H9 (cell line): ENCODE measurements at regions not wholly inside any gene's neighbourhood (a gene's known extent, or its start where the extent isn't known, plus 50 kb on each side); places are given as distances from the start of the nearest gene placed in this dataset.

ENCODE experiments used
- DNase-seq: peaks from one replicate; pipeline ENCODE4 v3.0.0-alpha.2; 2017
- H2AFZ ChIP-seq: one replicate; pipeline ENCODE4 v1.6.1; 2013; ENCODE audit warnings: mild to moderate bottlenecking, low read length, control low read depth, moderate library complexity
- H2AK5ac ChIP-seq: 2 replicates; pipeline ENCODE4 v1.6.1; 2013; ENCODE audit warnings: low read length, control low read depth, mixed read lengths; ENCODE audit not compliant: insufficient read length
- H2BK120ac ChIP-seq: one replicate; pipeline ENCODE4 v1.6.1; 2013; ENCODE audit warnings: low read depth, mild to moderate bottlenecking, low read length, control low read depth, inconsistent platforms; ENCODE audit not compliant: poor library complexity, severe bottlenecking
- H2BK12ac ChIP-seq: 2 replicates; pipeline ENCODE4 v1.6.1; 2013; ENCODE audit warnings: low read length, control low read depth, mixed read lengths, low read depth; ENCODE audit not compliant: insufficient read length
- H2BK15ac ChIP-seq: 2 replicates; pipeline ENCODE4 v1.6.1; 2013; ENCODE audit warnings: low read depth, low read length, control low read depth
- H2BK20ac ChIP-seq: one replicate; pipeline ENCODE4 v1.6.1; 2013; ENCODE audit warnings: low read depth, mild to moderate bottlenecking, low read length, control low read depth, inconsistent platforms; ENCODE audit not compliant: poor library complexity, severe bottlenecking
- H2BK5ac ChIP-seq: 2 replicates; pipeline ENCODE4 v1.6.1; 2013; ENCODE audit warnings: low read length, control low read depth, mixed read lengths; ENCODE audit not compliant: insufficient read length
- H3K14ac ChIP-seq: 2 replicates; pipeline ENCODE4 v1.6.1; 2013; ENCODE audit warnings: low read length, control low read depth; ENCODE audit not compliant: insufficient read depth
- H3K18ac ChIP-seq: 2 replicates; pipeline ENCODE4 v1.6.1; 2013; ENCODE audit warnings: low read depth, mild to moderate bottlenecking, mixed read lengths, low read length, control low read depth; ENCODE audit not compliant: insufficient read length
- H3K23ac ChIP-seq: 2 replicates; pipeline ENCODE4 v1.6.1; 2013; ENCODE audit warnings: low read length, control low read depth, mixed read lengths, low read depth; ENCODE audit not compliant: insufficient read length
- H3K23me2 ChIP-seq: 2 replicates; pipeline ENCODE4 v1.6.1; 2013; ENCODE audit warnings: low read depth, mild to moderate bottlenecking, mixed read lengths, low read length, control low read depth; ENCODE audit not compliant: insufficient read length, poor library complexity, severe bottlenecking
- H3K27ac ChIP-seq: 2 replicates; pipeline ENCODE4 v1.5.1; 2013; ENCODE audit warnings: low read length, control low read depth, mixed read lengths, low read depth; ENCODE audit not compliant: insufficient read length
- H3K27me3 ChIP-seq: 2 replicates; pipeline ENCODE4 v1.6.1; 2013; ENCODE audit warnings: low read length, control low read depth, inconsistent platforms; ENCODE audit not compliant: insufficient read depth
- H3K4ac ChIP-seq: 2 replicates; pipeline ENCODE4 v1.6.1; 2013; ENCODE audit warnings: low read depth, mild to moderate bottlenecking, control low read depth, inconsistent platforms, low read length, moderate library complexity
- H3K4me1 ChIP-seq: 2 replicates; pipeline ENCODE4 v1.6.1; 2013; ENCODE audit warnings: low read length, control low read depth, inconsistent platforms; ENCODE audit not compliant: insufficient read depth
- H3K4me2 ChIP-seq: 2 replicates; pipeline ENCODE4 v1.6.1; 2013; ENCODE audit warnings: low read length, control low read depth, mixed read lengths; ENCODE audit not compliant: insufficient read length, insufficient read depth
- H3K56ac ChIP-seq: 2 replicates; pipeline ENCODE4 v1.6.1; 2013; ENCODE audit warnings: low read depth, mild to moderate bottlenecking, mixed read lengths, low read length, control low read depth; ENCODE audit not compliant: insufficient read length
- H3K79me1 ChIP-seq: 2 replicates; pipeline ENCODE4 v1.6.1; 2013; ENCODE audit warnings: low read depth, mild to moderate bottlenecking, moderate library complexity, low read length, control low read depth, inconsistent platforms; ENCODE audit not compliant: insufficient read depth, poor library complexity, severe bottlenecking
- H3K79me2 ChIP-seq: 2 replicates; pipeline ENCODE4 v1.6.1; 2013; ENCODE audit warnings: low read length, control low read depth, inconsistent platforms; ENCODE audit not compliant: insufficient read depth
- H3K9ac ChIP-seq: 2 replicates; pipeline ENCODE4 v1.6.1; 2013; ENCODE audit warnings: low read length, control low read depth, mixed read lengths; ENCODE audit not compliant: insufficient read length; ENCODE audit errors: extremely low read depth
- H3K9me3 ChIP-seq: one replicate; pipeline ENCODE4 v1.6.1; 2013; ENCODE audit warnings: low read depth, low read length, inconsistent platforms; ENCODE audit not compliant: control insufficient read depth
- H3T11ph ChIP-seq: one replicate; pipeline ENCODE4 v1.6.1; 2013; ENCODE audit warnings: mild to moderate bottlenecking, low read length, control low read depth, inconsistent platforms
- H4K20me1 ChIP-seq: one replicate; pipeline ENCODE4 v1.6.1; 2013; ENCODE audit not compliant: control insufficient read depth, insufficient read length, insufficient read depth
- H4K5ac ChIP-seq: 2 replicates; pipeline ENCODE4 v1.6.1; 2013; ENCODE audit warnings: low read depth, mild to moderate bottlenecking, mixed read lengths, low read length, control low read depth; ENCODE audit not compliant: insufficient read length
- H4K8ac ChIP-seq: replicated peaks from 2 replicates; pipeline ENCODE4 v1.6.1; 2013; ENCODE audit warnings: low read length, control low read depth, mixed read lengths, low read depth; ENCODE audit not compliant: insufficient read length
- H4K91ac ChIP-seq: 2 replicates; pipeline ENCODE4 v1.6.1; 2013; ENCODE audit warnings: low read depth, mild to moderate bottlenecking, moderate library complexity, mixed read lengths, low read length, control low read depth; ENCODE audit not compliant: insufficient read length
- H3K27ac Mint-ChIP-seq, 3 experiments: 2 replicates in 2 of 3; 3 replicates in 1 of 3; pipeline ENCODE4 v1.8.0; 2020 to 2021; ENCODE audit warnings: mixed read lengths in 3 of 3, mild to moderate bottlenecking in 1 of 3, moderate library complexity in 1 of 3
- H3K27me3 Mint-ChIP-seq: 2 replicates; pipeline ENCODE4 v1.8.0; 2021; ENCODE audit warnings: low read depth, mild to moderate bottlenecking, moderate library complexity, mixed read lengths
- H3K36me3 Mint-ChIP-seq, 3 experiments: 2 replicates in 2 of 3; 3 replicates in 1 of 3; pipeline ENCODE4 v1.8.0; 2020 to 2021; ENCODE audit warnings: low read depth in 3 of 3, mixed read lengths in 3 of 3; ENCODE audit not compliant: insufficient read depth in 1 of 3
- H3K4me1 Mint-ChIP-seq, 2 experiments: 2 replicates each; pipeline ENCODE4 v1.8.0; 2020; ENCODE audit warnings: mixed read lengths in 2 of 2
- H3K4me3 Mint-ChIP-seq, 2 experiments: 2 replicates in 1 of 2; 3 replicates in 1 of 2; pipeline ENCODE4 v1.8.0; 2020 to 2021; ENCODE audit warnings: mild to moderate bottlenecking in 2 of 2, mixed read lengths in 2 of 2, moderate library complexity in 1 of 2
- H3K9me3 Mint-ChIP-seq, 2 experiments: 2 replicates in 1 of 2; 3 replicates in 1 of 2; pipeline ENCODE4 v1.8.0; 2020; ENCODE audit warnings: mild to moderate bottlenecking in 2 of 2, mixed read lengths in 2 of 2, moderate library complexity in 1 of 2
- WGBS: extraction: QIAGEN DNeasy Blood & Tissue Kit; methylation state at CpG from one replicate; pipeline ENCODE4 v1.1.7; 2013; ENCODE audit warnings: missing lambda C conversion rate, low lambda C conversion rate, mixed read lengths; ENCODE audit not compliant: insufficient read length; ENCODE audit errors: extremely low coverage; 5-methylcytosine and 5-hydroxymethylcytosine counted together
- TF ChIP-seq, protein P1 (sequence below): fragments of 200-600 bp; sonication (generic); conservative IDR thresholded peaks from 3 replicates; pipeline ENCODE4 v1.8.0; 2021; ENCODE audit warnings: antibody characterized with exemption, mild to moderate bottlenecking

- H3K4me3 Mint-ChIP-seq, result no peak overlapping the region; a peak in 1 of 5 replicates
- no peaks in the 10 kb centered on the region for H3K9me3 ChIP-seq
- H3K9me3 Mint-ChIP-seq, result no peaks in the 10 kb centered on the region; a peak in 1 of 5 replicates
- H3K27ac ChIP-seq, result no peak overlapping the region
- no peak overlapping the region for H3K4ac ChIP-seq
- no peaks in the 10 kb centered on the region for H3K79me1 ChIP-seq
- no peak overlapping the region for H4K91ac ChIP-seq
- H3K4me1 Mint-ChIP-seq, result peaks cover 7% of the 10 kb centered on the region in 2 experiments
- H2BK12ac ChIP-seq, result no peak overlapping the region
- no peak overlapping the region for H2BK15ac ChIP-seq
- H2BK5ac ChIP-seq, result no peak overlapping the region
- H4K5ac ChIP-seq, result no peak overlapping the region
- no peak overlapping the region for H2BK20ac ChIP-seq
- no CpG with 5 or more reads among the region's 4 CpGs for WGBS
- H3K23me2 ChIP-seq, result no peaks in the 10 kb centered on the region
- H3K56ac ChIP-seq, result no peak overlapping the region
- H3K18ac ChIP-seq, result no peak overlapping the region
- H3K9ac ChIP-seq, result no peak overlapping the region
- no peak overlapping the region for H4K8ac ChIP-seq
- no peak overlapping the region for H3T11ph ChIP-seq
- H2AFZ ChIP-seq, result no peak overlapping the region
- no peaks in the 10 kb centered on the region for H3K27me3 Mint-ChIP-seq
- H3K79me2 ChIP-seq, result no peaks in the 10 kb centered on the region
- no peak overlapping the region for H3K4me2 ChIP-seq
- TF ChIP-seq, protein P1, sequence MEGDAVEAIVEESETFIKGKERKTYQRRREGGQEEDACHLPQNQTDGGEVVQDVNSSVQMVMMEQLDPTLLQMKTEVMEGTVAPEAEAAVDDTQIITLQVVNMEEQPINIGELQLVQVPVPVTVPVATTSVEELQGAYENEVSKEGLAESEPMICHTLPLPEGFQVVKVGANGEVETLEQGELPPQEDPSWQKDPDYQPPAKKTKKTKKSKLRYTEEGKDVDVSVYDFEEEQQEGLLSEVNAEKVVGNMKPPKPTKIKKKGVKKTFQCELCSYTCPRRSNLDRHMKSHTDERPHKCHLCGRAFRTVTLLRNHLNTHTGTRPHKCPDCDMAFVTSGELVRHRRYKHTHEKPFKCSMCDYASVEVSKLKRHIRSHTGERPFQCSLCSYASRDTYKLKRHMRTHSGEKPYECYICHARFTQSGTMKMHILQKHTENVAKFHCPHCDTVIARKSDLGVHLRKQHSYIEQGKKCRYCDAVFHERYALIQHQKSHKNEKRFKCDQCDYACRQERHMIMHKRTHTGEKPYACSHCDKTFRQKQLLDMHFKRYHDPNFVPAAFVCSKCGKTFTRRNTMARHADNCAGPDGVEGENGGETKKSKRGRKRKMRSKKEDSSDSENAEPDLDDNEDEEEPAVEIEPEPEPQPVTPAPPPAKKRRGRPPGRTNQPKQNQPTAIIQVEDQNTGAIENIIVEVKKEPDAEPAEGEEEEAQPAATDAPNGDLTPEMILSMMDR, result no peak
- no peak for DNase-seq
- no peaks in the 10 kb centered on the region for H4K20me1 ChIP-seq
- no peak overlapping the region for H3K14ac ChIP-seq
- no peaks in the 10 kb centered on the region for H3K4me1 ChIP-seq
- no peaks in the 10 kb centered on the region for H3K27me3 ChIP-seq
- peak overlapping the region in 1 of 3 experiments; percentile 10; a peak in 1 of 7 replicates for H3K27ac Mint-ChIP-seq
- H3K36me3 Mint-ChIP-seq, result no peaks in the 10 kb centered on the region
- H2BK120ac ChIP-seq, result no peak overlapping the region
- H3K23ac ChIP-seq, result no peak overlapping the region
- H2AK5ac ChIP-seq, result no peak overlapping the region
Observed at GRCh38 chr1:173297798-173298391, 90.8 kb upstream of the TNFSF4 start.
